ENCODE measurements at regions not wholly inside any gene's neighbourhood (a gene's known extent, or its start where the extent isn't known, plus 50 kb on each side); places are given as distances from the start of the nearest gene placed in this dataset.

DNA sequence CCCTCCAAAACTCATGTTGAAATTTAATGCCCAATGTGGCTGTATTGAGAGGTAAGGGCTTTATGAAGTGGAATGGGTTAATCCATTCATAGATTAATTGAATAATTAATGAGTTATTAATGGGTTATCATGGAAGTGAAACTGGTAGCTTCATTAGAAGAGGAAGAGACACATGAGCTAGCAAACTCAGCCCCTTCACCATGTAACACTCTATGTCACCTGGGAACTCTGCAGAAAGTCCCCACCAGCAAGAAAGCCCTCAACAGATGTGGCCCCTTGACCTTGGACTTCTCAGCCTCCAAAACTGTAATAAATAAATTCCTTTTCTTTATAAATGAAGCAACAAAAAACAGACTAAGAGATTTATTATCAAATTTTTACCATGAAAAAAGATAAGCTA is 223.5 kb downstream of the KLF12 start:
- Histone ChIP-seq H3K27ac (ENCODE audit: low read depth, low read length, poor library complexity, severe bottlenecking) (no peak overlapping the region), H3K79me2 (ENCODE audit: insufficient read depth, low read length) (no peaks in the 10 kb centered on the region)
- TF ChIP-seq, protein P1, sequence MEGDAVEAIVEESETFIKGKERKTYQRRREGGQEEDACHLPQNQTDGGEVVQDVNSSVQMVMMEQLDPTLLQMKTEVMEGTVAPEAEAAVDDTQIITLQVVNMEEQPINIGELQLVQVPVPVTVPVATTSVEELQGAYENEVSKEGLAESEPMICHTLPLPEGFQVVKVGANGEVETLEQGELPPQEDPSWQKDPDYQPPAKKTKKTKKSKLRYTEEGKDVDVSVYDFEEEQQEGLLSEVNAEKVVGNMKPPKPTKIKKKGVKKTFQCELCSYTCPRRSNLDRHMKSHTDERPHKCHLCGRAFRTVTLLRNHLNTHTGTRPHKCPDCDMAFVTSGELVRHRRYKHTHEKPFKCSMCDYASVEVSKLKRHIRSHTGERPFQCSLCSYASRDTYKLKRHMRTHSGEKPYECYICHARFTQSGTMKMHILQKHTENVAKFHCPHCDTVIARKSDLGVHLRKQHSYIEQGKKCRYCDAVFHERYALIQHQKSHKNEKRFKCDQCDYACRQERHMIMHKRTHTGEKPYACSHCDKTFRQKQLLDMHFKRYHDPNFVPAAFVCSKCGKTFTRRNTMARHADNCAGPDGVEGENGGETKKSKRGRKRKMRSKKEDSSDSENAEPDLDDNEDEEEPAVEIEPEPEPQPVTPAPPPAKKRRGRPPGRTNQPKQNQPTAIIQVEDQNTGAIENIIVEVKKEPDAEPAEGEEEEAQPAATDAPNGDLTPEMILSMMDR (IDR thresholded peaks at IDR 0.05; ENCODE audit: low read length) = no peak
- TF ChIP-seq EZH2 (IDR thresholded peaks at IDR 0.05; ENCODE audit: borderline replicate concordance, low read length) = no peak

GRCh38 chr13:73908809-73909208 is 225.4 kb downstream of the KLF12 start:
- no peak overlapping the region for H3K27ac ChIP-seq (ENCODE audit: low read depth, low read length, poor library complexity, severe bottlenecking)
- no peaks in the 10 kb centered on the region for H3K79me2 ChIP-seq (ENCODE audit: insufficient read depth, low read length)
- H2AFZ ChIP-seq (ENCODE audit: low read length) = no peak overlapping the region
- no peak overlapping the region for H3K4me3 ChIP-seq (ENCODE audit: low read depth, low read length, poor library complexity, severe bottlenecking)
- H3K36me3 ChIP-seq (ENCODE audit: insufficient read depth, low read length) = no peaks in the 10 kb centered on the region
- H3K9me3 ChIP-seq (ENCODE audit: low read length) = no peaks in the 10 kb centered on the region
- H3F3A ChIP-seq (ENCODE audit: insufficient read depth, low read length) = no peaks in the 10 kb centered on the region
- H4K20me1 ChIP-seq (ENCODE audit: insufficient read depth, low read length) = no peaks in the 10 kb centered on the region
- no peak overlapping the region for H3K9ac ChIP-seq (ENCODE audit: low read length)
- H3K4me2 ChIP-seq (ENCODE audit: low read length) = no peak overlapping the region
- H3K27me3 ChIP-seq (ENCODE audit: insufficient read depth, low read length) = no peaks in the 10 kb centered on the region
- H3K4me1 ChIP-seq (ENCODE audit: insufficient read depth, low read length, severe bottlenecking) = peaks cover 12% of the 10 kb centered on the region
- TF ChIP-seq, protein P1 (IDR thresholded peaks at IDR 0.05; ENCODE audit: low read length) = no peak
- TF ChIP-seq EZH2 (IDR thresholded peaks at IDR 0.05; ENCODE audit: borderline replicate concordance, low read length) = no peak
- no peaks in the 10 kb centered on the region for H3K9me2 ChIP-seq (ENCODE audit: low read depth, low read length)

More for the DNA sequence above, 223.5 kb downstream of the KLF12 start:
- no peak overlapping the region for H2AFZ ChIP-seq (ENCODE audit: low read length)
- H3K36me3 ChIP-seq (ENCODE audit: insufficient read depth, low read length) = no peaks in the 10 kb centered on the region
- H3K4me1 ChIP-seq (ENCODE audit: insufficient read depth, low read length, severe bottlenecking) = peaks cover 27% of the 10 kb centered on the region
- H3K9me3 ChIP-seq (ENCODE audit: low read length) = no peaks in the 10 kb centered on the region
- H3K9me2 ChIP-seq (ENCODE audit: low read depth, low read length) = no peaks in the 10 kb centered on the region
- no peak overlapping the region for H3K9ac ChIP-seq (ENCODE audit: low read length)
- no peak overlapping the region for H3K4me2 ChIP-seq (ENCODE audit: low read length)
- no peaks in the 10 kb centered on the region for H4K20me1 ChIP-seq (ENCODE audit: insufficient read depth, low read length)
- H3K27me3 ChIP-seq (ENCODE audit: insufficient read depth, low read length) = no peaks in the 10 kb centered on the region
- no peak overlapping the region for H3K4me3 ChIP-seq (ENCODE audit: low read depth, low read length, poor library complexity, severe bottlenecking)
- H3F3A ChIP-seq (ENCODE audit: insufficient read depth, low read length) = no peaks in the 10 kb centered on the region

- TF ChIP-seq, protein P1 (IDR thresholded peaks at IDR 0.05; ENCODE audit: low read length) = no peak
- no peak for TF ChIP-seq EZH2 (IDR thresholded peaks at IDR 0.05; ENCODE audit: borderline replicate concordance, low read length)
- H4K20me1 ChIP-seq (ENCODE audit: insufficient read depth, low read length) = no peaks in the 10 kb centered on the region
- no peaks in the 10 kb centered on the region for H3K9me3 ChIP-seq (ENCODE audit: low read length)
- no peak overlapping the region for H3K27ac ChIP-seq (ENCODE audit: low read depth, low read length, poor library complexity, severe bottlenecking)
- H3K9me2 ChIP-seq (ENCODE audit: low read depth, low read length) = no peaks in the 10 kb centered on the region
- H3K27me3 ChIP-seq (ENCODE audit: insufficient read depth, low read length) = no peaks in the 10 kb centered on the region
- peaks cover 12% of the 10 kb centered on the region for H3K4me1 ChIP-seq (ENCODE audit: insufficient read depth, low read length, severe bottlenecking)
- no peak overlapping the region for H2AFZ ChIP-seq (ENCODE audit: low read length)
- H3K9ac ChIP-seq (ENCODE audit: low read length) = no peak overlapping the region
- no peak overlapping the region for H3K4me2 ChIP-seq (ENCODE audit: low read length)
- H3F3A ChIP-seq (ENCODE audit: insufficient read depth, low read length) = no peaks in the 10 kb centered on the region
- no peaks in the 10 kb centered on the region for H3K79me2 ChIP-seq (ENCODE audit: insufficient read depth, low read length)
- H3K4me3 ChIP-seq (ENCODE audit: low read depth, low read length, poor library complexity, severe bottlenecking) = no peak overlapping the region
- H3K36me3 ChIP-seq (ENCODE audit: insufficient read depth, low read length) = no peaks in the 10 kb centered on the region; the same call in 1 of the 2 replicates
Observed at GRCh38 chr13:73904625-73905024, 229.6 kb downstream of the KLF12 start.
